ENCODE measurements at regions not wholly inside any gene's neighbourhood (a gene's known extent, or its start where the extent isn't known, plus 50 kb on each side); places are given as distances from the start of the nearest gene placed in this dataset.

DNA sequence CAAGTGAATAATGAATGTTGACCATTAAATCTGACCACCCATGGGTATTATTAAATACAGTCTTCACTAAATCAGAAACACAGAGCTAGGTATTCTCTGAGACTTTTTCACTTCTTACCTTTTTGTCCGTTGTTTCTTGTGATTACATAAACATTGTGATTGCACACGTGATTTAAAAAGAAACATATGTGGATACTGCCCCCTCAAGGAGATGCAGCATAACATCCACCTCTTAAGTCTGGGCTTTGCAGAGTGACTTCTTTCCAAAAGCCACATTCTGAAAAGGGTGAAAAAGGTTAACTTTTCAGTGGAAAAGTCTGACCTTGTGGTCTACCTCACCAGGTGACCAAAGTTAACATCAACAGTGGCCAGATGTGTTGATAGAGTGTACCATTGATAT lies 185.5 kb upstream of the FAR2 start:
- Histone ChIP-seq H3K27ac (ENCODE audit: low read length) (no peak overlapping the region), H3K9ac (ENCODE audit: low read length) (no peak overlapping the region), H3K4me3 (ENCODE audit: low read length) (no peak overlapping the region), H3K79me2 (replicated peaks; ENCODE audit: insufficient read depth, low read length) (no peaks in the 10 kb centered on the region), H3K27me3 (ENCODE audit: insufficient read depth, low read depth, low read length) (no peaks in the 10 kb centered on the region), H4K20me1 (ENCODE audit: insufficient read depth) (no peaks in the 10 kb centered on the region), H3K9me3 (ENCODE audit: low read length) (no peaks in the 10 kb centered on the region), H3K36me3 (ENCODE audit: insufficient read depth, low read length) (no peaks in the 10 kb centered on the region), H3K4me2 (ENCODE audit: low read length) (no peak overlapping the region), H2AFZ (ENCODE audit: low read depth, low read length) (no peak overlapping the region), H3K9me2 (ENCODE audit: insufficient read depth, low read length) (no peaks in the 10 kb centered on the region), H3F3A (ENCODE audit: insufficient read depth, low read length, poor library complexity, severe bottlenecking) (no peaks in the 10 kb centered on the region)
- TF ChIP-seq, protein P1, sequence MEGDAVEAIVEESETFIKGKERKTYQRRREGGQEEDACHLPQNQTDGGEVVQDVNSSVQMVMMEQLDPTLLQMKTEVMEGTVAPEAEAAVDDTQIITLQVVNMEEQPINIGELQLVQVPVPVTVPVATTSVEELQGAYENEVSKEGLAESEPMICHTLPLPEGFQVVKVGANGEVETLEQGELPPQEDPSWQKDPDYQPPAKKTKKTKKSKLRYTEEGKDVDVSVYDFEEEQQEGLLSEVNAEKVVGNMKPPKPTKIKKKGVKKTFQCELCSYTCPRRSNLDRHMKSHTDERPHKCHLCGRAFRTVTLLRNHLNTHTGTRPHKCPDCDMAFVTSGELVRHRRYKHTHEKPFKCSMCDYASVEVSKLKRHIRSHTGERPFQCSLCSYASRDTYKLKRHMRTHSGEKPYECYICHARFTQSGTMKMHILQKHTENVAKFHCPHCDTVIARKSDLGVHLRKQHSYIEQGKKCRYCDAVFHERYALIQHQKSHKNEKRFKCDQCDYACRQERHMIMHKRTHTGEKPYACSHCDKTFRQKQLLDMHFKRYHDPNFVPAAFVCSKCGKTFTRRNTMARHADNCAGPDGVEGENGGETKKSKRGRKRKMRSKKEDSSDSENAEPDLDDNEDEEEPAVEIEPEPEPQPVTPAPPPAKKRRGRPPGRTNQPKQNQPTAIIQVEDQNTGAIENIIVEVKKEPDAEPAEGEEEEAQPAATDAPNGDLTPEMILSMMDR (IDR thresholded peaks at IDR 0.05; ENCODE audit: poor library complexity, severe bottlenecking) = peak; percentile 47
- TF ChIP-seq POLR2AphosphoS5 (IDR thresholded peaks at IDR 0.05) (no peak), EZH2 (IDR thresholded peaks at IDR 0.05; ENCODE audit: borderline replicate concordance, insufficient read depth, low read length, poor library complexity, severe bottlenecking) (no peak), RAD21 (conservative IDR thresholded peaks at IDR 0.05) (peak; percentile 44), SMC3 (conservative IDR thresholded peaks at IDR 0.05; ENCODE audit: poor library complexity) (peak; percentile 38)

DNA sequence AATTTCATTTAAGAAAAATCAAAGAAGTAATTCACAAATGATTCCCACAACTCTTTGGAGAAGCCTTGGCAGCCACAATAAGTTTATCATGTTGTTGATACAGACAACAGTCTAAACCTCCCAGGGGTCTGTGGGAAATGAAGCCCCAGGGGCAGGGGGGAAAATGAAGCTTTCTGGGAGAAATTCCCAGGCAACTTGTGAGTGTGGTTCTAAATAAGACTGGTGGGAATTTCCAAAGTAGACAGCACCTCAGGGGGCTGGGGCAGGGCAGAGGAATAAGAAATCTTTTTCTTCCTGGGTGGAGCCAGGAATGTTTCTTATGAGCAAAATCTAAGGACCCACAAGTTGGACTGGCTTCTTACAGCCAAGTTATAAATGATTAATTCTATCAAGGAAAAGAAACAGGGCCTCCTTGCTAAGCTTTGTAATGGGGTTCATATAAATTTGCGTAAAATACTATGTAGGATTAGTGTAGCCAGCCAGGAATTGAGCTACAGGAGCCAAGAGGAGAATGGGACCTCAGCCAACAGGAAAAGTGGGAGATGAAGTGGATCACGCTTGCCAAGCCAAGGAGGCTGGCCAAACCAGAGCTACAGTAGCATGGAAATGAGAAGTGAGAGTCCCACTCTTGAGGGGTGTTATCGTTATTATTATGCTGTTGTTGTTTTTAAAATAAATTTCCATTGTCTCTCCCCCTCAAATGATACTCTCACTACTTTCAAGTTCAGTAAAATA lies 182.9 kb upstream of the FAR2 start:
- no peaks in the 10 kb centered on the region for H3K79me2 ChIP-seq (replicated peaks; ENCODE audit: insufficient read depth, low read length)
- H3K9me3 ChIP-seq (ENCODE audit: low read length) = no peaks in the 10 kb centered on the region
- no peak overlapping the region for H3K4me3 ChIP-seq (ENCODE audit: low read length)
- no peaks in the 10 kb centered on the region for H4K20me1 ChIP-seq (ENCODE audit: insufficient read depth)
- H3K27ac ChIP-seq (ENCODE audit: low read length) = no peak overlapping the region
- H3K27me3 ChIP-seq (ENCODE audit: insufficient read depth, low read depth, low read length) = no peaks in the 10 kb centered on the region
- H3K36me3 ChIP-seq (ENCODE audit: insufficient read depth, low read length) = no peaks in the 10 kb centered on the region
- TF ChIP-seq EZH2 (IDR thresholded peaks at IDR 0.05; ENCODE audit: borderline replicate concordance, insufficient read depth, low read length, poor library complexity, severe bottlenecking) = no peak
- no peak for TF ChIP-seq POLR2AphosphoS5 (IDR thresholded peaks at IDR 0.05)
- no peak for TF ChIP-seq EP300 (conservative IDR thresholded peaks at IDR 0.05; ENCODE audit: poor library complexity, severe bottlenecking)
- TF ChIP-seq MXI1 (conservative IDR thresholded peaks at IDR 0.05; ENCODE audit: poor library complexity, severe bottlenecking) = no peak
- TF ChIP-seq, protein P1 (IDR thresholded peaks at IDR 0.05; ENCODE audit: poor library complexity, severe bottlenecking) = no peak
- TF ChIP-seq SMC3 (conservative IDR thresholded peaks at IDR 0.05; ENCODE audit: poor library complexity) = no peak
- TF ChIP-seq, protein P2, sequence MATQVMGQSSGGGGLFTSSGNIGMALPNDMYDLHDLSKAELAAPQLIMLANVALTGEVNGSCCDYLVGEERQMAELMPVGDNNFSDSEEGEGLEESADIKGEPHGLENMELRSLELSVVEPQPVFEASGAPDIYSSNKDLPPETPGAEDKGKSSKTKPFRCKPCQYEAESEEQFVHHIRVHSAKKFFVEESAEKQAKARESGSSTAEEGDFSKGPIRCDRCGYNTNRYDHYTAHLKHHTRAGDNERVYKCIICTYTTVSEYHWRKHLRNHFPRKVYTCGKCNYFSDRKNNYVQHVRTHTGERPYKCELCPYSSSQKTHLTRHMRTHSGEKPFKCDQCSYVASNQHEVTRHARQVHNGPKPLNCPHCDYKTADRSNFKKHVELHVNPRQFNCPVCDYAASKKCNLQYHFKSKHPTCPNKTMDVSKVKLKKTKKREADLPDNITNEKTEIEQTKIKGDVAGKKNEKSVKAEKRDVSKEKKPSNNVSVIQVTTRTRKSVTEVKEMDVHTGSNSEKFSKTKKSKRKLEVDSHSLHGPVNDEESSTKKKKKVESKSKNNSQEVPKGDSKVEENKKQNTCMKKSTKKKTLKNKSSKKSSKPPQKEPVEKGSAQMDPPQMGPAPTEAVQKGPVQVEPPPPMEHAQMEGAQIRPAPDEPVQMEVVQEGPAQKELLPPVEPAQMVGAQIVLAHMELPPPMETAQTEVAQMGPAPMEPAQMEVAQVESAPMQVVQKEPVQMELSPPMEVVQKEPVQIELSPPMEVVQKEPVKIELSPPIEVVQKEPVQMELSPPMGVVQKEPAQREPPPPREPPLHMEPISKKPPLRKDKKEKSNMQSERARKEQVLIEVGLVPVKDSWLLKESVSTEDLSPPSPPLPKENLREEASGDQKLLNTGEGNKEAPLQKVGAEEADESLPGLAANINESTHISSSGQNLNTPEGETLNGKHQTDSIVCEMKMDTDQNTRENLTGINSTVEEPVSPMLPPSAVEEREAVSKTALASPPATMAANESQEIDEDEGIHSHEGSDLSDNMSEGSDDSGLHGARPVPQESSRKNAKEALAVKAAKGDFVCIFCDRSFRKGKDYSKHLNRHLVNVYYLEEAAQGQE (IDR thresholded peaks at IDR 0.05; ENCODE audit: borderline replicate concordance) = no peak
- TF ChIP-seq RAD21 (conservative IDR thresholded peaks at IDR 0.05) = no peak
- TF ChIP-seq TAF1 (IDR thresholded peaks at IDR 0.05; ENCODE audit: low read depth) = no peak
- no peaks in the 10 kb centered on the region for H3F3A ChIP-seq (ENCODE audit: insufficient read depth, low read length, poor library complexity, severe bottlenecking)
- no peaks in the 10 kb centered on the region for H3K9me2 ChIP-seq (ENCODE audit: insufficient read depth, low read length)
- no peak overlapping the region for H2AFZ ChIP-seq (ENCODE audit: low read depth, low read length)
- H3K4me2 ChIP-seq (ENCODE audit: low read length) = no peak overlapping the region
- no peak overlapping the region for H3K9ac ChIP-seq (ENCODE audit: low read length)
